GM21825 (cell line): ENCODE measurements at regions not wholly inside any gene's neighbourhood (a gene's known extent, or its start where the extent isn't known, plus 50 kb on each side); places are given as distances from the start of the nearest gene placed in this dataset.
"Not testable (repeated sequence)": the region's sequence is repeated elsewhere in the genome, so short reads cannot be mapped to it uniquely, and the experiment has no call there.

Experiments used
- ATAC-seq: cut with Tn5 transposase; IDR thresholded peaks from one replicate; pipeline ENCODE4 v1.9.1; 2021; ENCODE audit warnings: mild to moderate bottlenecking, moderate library complexity; ENCODE audit not compliant: unreplicated experiment

DNA sequence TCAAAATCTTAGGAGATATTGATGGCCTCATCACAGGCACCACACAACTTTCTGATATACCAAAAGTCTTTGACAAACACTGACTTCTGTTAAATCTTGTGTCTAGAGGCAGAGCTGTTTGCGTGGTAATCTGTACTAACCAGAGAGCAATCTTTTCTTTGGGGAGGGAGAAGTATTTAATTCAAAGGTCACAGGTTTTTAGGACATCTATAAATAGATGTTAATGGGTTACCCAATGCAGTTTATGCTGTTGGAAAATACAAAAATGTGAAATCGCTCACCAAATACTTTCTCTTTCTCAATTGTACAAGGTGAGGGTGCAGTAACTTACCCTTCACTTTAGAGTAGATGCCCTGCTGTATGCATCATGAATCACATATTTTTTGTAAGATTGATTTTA is 510.5 kb downstream of the NSUN3 start:
- no peak for ATAC-seq

DNA sequence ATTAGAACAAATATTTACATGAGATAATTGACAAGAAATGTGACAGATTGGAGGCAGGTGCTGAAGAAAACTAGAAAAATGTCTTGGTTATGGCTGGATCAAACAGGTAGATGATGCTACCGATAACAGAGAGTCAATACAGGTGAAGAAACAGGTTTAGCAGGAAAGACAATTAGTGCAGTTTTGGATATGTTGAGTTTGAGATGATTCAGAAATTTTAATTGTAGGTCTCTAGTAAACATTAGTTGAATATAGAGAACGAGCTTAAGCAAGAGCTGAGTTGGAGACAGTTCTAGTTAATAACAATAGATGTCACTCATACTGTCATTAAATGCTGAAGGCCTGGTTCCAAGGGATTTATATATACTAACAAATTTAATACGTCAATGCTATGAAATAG is 524.4 kb downstream of the NSUN3 start:
- ATAC-seq = no peak

DNA sequence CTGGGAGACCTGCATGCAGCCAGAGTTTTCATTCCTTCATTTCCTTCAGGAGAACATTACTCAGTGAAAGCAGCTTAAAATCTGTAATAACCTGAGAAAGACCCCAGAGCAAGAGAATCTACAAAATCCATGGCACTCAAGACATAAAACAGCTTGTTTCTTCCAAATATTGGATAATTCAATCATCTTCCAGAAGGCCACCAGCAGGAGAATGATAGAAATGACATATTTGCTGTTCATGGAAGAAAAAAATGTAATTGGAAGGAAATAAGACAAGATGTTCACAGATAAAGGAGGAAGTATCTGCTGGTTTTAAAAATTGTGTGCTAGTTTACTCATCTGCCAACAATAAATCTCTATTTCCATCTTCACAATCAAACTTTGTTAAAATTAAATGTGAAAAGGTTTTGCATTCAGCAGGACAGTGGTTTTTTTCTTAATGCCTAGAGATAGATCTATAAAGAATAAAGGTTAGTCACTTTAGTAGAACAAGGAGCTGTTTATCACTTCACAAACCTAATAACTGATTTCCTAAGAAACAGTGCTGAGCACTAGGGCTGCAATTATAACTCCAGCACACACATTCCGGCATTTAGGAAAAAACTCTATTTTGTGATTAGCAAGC is 530.8 kb downstream of the NSUN3 start:
- ATAC-seq = no peak

DNA sequence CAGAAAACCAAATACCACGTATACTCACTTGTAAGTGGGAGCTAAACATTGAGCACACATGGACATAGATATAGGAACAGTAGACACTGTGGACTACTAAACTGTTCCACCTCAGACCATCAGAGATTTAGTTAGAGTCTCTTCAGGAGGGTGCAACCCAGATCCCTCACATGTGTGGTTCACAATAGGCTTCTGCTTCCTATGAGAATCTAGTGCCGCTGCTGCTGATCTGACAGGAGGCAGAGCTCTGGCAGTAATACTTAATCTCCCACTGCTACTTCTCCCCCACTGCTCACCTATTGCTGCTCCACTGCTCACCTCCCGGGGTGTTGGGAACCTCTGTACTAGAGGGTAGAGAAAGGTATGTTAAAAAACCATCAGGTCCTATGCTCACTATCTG is 533.3 kb downstream of the NSUN3 start:
- no peak for ATAC-seq

DNA sequence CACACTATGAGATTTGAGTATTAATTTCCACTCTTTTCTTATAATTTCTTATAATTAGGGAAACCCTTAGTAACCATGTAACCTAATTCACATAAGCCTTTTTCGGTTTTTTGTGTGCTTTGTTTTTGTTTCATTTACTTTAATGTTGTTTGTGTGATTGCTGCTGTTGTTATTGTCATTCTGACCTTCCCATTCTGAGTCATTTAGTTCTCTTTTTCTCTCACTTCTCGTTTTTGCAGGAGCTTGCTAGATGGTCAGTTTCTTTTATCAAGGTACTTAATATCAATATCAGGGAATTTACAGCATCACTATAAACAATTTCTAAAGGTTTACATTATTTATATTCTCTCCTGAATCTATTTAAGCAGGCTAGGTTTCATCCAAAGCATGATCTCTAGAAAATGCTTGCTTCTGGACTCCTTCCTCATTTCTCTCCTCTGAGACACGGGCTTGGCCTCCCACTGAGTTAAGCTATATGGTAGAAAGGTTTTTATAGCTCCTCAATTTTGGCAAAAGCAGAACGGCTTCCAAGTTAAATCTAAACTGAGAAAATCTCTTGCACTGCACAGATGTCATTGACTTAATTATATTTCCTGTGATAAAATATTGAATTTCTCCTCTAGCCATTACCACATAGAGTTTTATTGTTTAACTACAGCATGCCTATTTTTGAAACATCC is 534.2 kb downstream of the NSUN3 start:
- no peak for ATAC-seq

DNA sequence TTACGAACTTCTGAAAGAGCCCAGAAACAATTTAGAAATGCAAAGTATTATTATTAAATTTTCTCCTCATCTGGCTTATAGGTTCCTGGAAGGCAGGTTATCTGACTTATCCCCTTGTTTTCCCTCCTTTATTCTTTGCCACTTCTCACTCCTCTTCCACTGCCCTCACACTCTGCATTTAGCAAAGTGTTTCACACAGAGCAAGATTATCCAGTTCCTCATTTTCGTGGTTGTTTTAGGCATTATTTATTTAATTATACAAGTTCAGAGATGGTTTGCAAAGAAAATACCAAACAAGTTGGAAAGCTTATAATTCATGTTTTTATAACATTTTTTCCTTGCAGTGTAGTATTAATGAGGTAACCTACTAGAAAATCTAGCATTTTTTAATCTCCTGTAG is 544.9 kb downstream of the NSUN3 start:
- no peak for ATAC-seq

DNA sequence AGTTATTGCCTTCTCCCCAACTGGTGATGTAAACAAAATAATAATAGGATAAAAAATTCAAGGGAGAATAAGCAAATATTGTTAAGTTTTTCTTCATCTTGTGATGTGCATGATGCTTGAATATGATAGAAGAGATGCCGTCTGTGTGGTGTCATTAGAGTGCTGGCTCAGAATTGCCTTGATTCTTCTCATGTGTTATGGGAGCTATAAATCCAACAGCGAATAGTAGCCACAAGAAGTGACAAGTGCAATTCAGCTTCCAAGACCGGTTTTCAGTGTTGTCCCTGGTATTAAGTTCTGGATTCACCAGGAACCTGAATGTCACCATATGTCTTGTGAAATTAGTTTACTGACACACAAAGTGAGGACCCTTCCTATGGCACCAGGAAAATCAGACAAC is 547.0 kb downstream of the NSUN3 start:
- no peak for ATAC-seq

DNA sequence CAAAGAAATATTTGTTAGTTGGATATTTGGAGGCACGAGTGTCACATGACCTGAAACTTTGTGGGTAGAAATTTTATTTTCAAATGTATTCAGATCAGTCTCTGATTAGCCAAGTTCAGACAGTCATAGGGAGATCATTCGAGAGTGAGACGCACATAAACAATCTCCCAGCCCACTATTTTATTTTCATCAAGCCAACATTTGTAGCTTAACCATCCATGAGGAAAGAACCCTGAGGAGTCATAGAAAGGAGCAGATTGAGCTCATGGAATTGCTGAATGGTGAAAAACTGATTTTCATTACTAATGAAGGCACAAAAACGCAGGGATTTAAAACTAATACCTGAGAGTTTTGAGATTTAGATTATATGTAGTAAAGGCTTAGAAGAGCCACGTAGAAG is 548.7 kb downstream of the NSUN3 start:
- no peak for ATAC-seq

DNA sequence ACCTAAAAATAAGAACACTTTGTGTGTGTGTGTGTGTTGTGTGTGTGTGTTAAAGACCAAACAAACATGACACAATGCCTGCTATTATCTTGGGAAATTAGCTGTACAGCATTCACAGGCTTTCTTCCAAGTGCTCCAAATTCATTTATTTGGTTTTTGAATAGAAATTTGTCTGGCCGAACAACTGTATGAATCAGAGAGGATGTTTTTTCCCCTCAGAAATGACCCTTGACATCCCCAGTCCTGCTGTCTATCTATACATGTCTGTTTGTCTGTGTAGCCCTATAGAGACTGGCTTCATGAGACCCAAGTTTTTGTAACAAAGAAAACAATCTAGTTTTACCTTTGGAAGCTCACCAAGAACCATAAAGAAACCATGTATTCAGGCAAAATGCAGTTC is 549.8 kb downstream of the NSUN3 start:
- ATAC-seq = no peak

DNA sequence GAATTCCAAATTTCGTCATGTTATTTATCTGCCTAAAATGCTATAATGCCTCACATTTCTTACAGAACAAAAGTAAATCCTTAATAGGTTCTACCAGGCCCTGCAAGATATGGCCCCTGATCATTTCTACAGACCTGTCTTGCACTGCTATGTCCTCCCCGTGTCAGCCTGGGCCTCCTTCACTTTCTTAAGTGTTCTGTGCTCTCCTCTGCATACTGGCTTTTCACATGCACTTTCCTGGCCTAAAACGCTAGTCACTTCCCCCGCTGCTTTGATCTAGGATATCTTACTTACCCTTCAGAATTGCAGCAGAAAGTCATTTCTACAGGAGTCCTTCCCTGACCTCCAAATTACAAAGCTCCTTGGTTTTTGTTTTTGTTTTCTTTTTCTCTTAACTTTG is 551.3 kb downstream of the NSUN3 start:
- no peak for ATAC-seq

DNA sequence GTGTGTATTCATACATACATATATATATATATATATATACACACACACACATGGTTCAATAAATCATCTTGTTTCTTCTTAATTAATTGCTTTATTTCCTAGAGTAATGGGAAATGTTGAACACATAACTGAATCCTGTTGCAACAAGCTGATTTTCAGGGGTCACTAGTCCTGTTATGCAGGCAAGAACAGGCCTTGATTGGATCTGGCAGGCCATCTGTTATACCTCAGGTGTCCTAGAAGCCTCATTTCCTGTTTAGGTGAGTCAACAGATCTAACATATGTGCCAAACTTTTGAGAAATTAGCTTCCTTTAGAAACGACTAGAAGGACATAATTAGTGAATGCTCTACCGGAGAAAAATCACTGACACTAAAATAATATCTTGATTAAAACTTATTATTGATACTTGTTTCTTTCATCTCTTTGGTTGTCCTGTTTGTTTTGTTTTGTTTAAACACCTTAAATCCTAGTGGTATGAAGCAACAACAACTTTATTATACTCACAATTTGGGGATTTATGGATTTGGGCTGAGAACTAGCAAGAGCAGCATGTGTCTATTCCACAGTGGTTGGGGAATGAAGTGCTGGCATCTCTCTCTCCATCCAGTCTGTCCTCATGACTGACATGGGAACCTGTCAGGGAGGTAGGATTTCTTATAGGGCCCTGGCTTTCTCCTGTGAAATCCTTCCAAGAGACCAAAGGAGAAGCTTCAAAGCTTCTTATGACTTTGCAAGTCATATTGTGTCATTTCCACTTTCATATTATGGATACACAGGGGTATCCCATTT is 552.6 kb downstream of the NSUN3 start:
- ATAC-seq = no peak

DNA sequence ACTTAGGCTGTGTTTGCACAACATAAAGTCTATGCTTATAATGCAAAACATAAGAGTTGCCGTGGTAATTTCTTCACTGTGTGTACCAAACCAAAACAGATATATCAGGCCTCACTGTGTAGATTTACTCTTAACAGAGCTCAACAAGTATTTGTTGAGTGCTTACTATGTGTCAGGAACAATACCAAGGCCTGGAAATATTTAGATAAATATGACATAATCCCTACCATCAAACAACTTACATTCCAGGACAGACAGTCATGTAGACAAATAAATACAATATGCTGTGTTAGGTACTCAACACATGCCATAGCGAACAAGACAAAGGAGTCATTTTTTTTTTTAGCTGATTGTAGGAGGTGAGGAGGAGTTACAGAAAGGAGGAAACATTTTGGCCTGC is 554.0 kb downstream of the NSUN3 start:
- ATAC-seq = no peak

DNA sequence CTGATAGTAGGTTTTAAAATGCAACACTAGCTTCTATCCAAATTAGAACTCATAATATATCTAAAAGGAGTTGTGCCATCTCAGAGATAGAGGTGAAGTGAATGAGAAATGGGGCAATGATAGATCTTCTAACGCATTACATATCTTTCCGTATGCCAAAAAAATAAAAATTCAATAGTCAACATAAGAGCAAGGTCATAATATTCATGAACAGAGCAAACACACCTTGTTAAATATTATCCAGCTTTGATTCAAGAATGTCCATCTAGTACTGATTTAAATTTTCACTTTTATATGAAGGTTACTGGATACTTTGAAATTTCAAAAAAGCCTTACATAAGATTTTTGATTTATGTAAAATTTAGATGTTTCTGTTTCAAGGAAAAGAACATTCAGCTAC is 554.5 kb downstream of the NSUN3 start:
- no peak for ATAC-seq

DNA sequence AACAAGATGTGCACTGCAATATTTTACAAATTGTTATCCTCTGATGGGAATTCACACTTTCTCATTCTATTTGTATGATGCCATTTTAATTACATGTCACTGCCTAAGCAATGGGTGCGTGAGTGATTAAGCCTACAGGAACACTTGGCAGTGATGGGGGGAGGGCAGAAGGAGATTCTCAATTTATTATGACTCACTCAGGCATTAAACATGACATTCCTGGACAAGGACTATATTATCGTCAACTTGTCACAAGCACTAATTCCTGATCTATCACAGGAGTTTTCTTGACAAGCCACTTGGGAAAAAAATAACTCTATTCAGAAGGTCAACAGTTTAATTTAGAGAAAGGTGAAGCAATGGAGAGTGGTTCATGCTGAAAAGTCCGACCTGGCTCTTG is 556.8 kb downstream of the NSUN3 start:
- ATAC-seq = no peak

DNA sequence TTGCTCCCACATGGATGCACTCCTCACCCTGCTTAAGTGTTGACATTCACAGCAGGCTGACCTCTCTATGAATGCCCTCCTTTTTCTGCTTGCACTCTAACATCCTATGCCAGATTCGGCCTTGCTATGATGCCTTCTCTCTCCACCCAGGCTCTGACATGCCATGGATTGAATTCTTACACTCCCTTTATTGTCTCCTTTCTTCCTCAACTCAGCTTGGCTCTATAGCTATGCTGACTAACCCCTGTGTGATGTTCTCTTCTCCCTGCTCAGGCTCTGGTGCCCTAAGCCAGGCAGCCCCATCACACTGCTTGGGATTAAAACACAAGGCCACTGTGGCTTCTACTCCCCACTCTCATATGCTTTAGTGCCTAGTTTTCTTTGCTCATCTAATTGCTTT is 563.7 kb downstream of the NSUN3 start:
- ATAC-seq = no peak

DNA sequence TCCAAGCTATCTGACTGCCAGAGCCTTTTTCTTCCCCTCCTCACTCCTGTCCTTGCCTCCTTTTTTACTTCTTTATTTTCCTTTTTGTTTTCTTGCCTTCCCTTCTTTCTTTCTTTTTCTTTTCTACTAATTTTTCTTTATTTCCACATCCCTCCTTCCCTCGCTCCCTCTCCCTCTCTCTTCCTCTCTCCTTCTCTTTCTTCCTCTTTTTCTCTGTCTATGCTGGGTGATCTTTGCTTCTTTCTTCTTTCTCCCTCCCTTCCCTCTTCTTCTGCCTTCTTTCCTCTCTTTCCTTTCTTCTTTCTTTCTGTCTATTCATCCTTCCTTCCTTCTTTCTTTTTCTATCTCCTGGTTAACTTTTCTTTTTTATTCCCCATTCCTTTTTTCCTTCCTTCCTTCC is 564.8 kb downstream of the NSUN3 start:
- no peak for ATAC-seq

DNA sequence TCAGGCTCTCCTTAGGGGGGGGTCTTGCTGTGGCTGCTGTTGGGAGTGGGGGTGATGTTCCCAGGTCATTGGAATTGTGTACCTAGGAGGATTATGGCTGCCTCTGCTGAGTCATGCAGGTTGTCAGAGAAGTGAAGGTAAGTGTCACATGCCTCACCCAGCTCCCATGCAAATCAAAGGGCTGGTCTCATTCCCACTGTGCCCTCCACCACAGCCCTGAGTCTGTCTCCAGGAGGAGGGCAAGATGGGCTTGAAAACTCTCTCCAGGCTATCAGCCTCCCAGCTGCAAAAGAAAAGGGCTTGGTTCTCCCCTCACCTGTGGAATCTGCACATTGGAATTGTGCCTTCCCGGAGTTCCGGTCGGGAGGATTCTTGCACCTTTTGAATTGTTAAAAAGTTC is 580.5 kb downstream of the NSUN3 start:
- no peak for ATAC-seq

DNA sequence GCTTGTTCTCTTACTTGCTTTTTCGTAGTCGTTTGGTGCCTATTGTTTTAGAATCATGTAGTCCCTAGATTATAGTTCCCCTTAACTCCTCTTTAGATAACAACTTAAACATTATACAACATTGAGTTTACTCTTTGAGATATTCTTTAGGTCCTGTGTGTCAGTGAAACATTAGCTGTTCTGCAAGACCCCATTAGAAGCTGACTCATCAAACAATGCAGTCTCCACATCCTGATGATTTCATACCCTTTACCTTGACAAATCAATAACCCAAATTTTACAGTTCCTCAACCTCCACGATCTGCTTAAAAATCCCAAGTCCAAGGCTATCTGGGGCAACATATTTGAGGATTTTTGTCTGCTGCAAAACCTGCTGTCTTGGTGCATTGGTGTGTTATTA is 582.9 kb downstream of the NSUN3 start:
- no peak for ATAC-seq

DNA sequence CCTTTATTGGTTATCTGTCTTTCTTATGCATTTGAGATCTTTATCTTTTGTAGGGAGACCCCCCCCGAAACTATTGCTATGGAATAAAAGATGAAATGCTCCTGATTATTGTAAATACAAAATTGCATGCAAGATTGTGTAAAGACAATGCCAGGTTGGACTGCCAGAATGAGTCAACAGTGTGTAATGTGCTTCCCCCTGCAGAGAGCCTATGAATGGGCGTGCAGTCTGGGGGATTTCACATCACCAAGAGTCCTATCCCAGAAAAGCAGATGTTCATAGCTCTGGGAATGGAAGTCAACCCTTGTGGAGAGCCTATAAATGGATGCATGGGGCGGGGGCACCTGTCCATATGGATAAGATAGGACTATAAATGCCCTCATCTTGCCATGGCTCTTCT is 584.3 kb downstream of the NSUN3 start:
- ATAC-seq = no peak

DNA sequence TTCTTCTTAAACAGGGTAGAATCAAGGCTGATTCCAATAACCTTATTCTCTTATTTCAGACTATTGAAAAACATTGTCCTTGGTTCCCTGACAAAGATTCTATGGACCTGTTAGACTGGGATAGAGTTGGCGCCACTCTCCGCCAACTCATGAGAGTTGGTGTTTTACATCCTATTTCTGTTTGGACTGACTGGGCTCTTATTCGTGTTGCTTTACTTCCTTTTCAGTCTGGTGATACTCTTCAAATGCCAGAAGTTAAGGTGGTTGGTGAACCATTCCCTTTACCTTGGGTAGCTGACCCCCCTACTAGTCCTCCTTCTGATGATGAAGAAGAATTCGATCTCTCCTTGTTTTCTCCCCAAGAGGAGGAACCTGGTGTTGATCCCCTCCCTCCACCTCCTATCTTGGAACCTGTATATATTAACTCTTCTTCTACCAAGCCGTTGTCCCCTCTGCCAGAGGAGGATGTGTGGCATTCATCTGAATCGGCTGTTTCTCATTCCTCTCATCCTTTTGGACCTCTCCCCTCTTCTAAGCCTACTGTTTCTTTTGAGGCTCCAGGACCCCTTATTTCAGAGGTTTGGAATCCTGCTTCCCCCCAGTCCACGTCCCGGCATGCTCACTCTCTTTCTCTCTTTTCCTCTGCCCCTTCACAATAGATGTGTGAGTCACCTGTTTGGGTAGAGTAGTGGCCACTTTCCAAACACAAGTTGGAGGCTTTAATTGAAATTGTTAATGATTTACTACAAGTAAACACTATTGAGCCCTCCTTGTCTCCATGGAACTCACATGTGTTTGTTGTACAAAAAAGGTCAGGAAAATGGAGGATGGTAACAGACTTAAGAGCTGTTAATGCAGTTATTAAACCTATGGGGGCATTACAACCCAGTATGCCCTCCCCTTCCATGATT is 585.7 kb downstream of the NSUN3 start:
- not testable (repeated sequence) for ATAC-seq

DNA sequence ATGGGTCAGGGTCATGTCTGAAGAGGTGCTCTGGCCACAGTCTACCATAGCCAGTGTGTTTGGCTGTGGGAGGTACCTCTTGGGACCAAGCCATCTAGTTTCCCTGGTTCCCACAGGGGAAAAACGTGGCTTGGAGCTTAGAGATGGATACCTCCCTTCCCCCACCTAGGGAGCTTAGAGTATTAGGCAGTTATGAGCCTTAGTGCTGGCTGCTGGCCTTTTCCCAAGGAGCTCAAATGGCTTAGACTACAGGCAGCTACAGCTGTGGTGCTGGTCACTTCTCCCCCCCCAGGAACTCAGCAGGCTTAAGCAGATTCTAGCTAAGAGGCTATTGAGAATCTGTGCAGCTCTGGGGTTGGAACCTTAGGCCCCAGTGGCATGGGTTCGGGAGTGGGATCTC is 591.2 kb downstream of the NSUN3 start:
- ATAC-seq = no peak
